Stimulated activated naive CD4-positive, alpha-beta T cell (primary cell): ENCODE measurements at regions not wholly inside any gene's neighbourhood (a gene's known extent, or its start where the extent isn't known, plus 50 kb on each side); places are given as distances from the start of the nearest gene placed in this dataset.

Experiments
- DNase-seq, 6 experiments: peaks; one replicate each; lab custom pipeline; 2025; lab: John Stamatoyannopoulos, UW

DNA sequence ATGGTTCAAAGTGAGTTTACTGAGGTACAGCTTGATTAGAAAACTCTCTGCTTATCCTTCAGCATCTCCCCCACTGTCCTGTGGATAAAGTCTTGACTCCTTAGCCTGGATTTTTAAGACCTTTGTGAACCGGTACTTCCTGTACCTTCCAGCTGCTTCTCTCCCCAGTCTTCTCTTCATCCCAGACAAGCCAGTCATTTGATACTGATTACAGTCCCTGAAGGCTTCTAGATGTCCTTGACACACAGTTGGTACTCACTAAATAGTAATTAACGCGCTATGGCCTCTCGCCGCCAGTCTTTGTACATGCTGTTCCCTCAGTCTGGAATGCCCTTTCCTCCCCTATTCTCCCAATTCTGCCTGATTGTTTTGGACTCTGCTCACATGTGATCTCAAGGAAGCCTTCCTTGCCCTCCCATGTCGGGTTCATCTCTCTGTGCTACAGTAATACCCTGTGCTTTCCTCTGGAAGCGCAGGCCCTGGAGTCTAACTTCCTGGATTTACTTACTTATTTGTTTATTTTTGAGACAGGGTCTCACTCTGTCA, 50.6 kb upstream of the PTGR2 start:
- DNase-seq, result no peak

DNA sequence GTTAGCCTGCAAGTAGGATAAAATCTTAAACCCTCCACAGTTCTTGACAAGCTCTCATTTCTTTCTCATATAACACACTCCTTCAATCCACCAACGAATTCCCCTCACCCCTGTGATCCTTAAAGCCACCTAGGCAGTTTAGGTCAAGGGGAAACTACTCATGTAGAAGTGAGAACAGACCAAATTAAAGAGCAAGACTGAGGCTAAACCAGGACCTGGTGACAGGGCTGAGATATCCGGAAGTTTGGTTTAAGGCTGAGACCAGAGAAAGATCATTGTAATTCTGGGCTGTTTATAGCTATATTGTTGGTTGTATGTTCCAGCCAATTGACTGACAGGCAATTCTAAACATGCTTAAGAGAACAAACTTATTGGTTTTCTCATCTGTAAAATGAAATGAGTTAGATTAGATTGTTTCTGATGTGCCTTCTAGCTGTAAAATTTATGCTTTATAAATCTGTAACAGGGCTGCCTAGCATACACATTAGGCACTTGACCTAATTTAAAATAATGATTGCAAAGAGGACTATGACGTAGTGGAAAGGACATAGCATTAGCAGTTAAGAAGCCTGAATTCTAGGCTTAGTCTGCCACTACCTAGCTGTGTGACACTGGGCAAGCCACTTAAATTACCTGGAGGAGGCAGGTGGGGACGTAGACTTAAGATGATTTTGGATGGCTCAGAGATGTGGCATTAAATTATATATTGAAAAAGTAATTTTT, 53.9 kb upstream of the PTGR2 start:
- no peak for DNase-seq

DNA sequence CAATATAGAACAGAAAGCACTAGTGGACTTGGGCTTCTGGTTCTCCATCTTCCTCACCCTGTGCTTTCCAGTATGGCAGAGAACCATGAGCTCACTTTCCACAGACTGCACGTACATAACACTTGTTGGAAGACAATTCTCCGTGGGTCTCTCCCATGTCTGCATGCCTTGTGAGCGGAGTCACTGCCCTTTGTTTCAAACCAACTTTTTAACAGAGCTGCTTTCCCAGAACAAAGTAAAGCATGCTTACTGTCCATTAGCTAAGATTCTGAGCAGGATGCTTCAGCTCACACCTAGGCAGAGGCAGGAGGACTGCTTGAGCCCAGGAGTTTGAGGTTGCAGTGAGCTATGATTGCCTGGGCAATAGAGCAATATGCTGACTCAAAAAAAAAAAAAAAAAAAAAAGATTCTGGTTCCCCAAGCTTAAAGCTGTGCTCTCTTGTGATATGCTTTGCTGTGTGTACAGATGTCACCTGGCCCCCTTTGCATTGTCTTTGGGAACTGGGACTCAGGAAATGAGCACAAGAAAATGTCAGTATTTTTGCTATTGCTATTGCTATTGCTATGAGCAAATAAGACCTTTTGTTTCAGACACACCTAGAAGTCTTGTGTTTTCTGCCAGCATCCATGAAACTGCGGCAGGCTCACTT, 54.6 kb upstream of the PTGR2 start:
- no peak for DNase-seq

DNA sequence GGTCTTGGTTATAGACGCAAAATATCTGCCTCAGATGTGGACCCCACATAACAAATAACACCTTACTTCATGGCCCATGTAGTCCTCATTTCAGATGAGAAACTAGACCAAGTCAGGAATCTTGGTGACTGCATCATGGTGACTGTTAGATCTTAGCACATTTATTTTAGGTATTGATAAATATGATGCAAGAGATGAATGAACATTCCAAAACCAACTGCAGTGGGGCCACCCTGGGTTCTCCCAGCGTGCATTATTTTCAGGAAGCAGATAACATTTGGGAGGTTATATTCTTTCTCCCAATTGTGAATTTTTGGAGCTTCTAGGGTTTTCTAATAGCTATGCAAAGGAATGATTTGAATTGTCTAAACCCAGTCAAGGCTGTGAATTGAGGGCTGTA, 55.2 kb upstream of the PTGR2 start:
- no peak for DNase-seq

DNA sequence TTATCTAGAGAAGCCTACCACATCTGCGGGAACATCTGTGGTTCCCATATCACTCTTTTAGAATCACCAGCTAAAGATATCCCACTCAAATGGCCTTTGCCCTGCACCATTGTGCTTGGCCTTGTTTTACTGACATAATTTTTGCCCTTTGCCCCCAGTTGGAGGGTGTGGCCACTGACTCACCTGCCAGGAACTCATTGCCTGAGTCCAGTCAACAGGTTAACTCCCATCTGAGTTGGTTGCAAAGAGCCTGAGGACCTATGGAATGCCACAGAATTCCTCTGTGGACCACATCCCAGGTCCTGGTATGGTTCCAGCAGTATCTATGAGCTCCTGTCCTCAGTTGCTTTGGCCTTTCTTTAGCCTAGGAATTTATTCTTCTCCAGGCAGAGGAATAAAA, 55.7 kb upstream of the PTGR2 start:
- no peak for DNase-seq

DNA sequence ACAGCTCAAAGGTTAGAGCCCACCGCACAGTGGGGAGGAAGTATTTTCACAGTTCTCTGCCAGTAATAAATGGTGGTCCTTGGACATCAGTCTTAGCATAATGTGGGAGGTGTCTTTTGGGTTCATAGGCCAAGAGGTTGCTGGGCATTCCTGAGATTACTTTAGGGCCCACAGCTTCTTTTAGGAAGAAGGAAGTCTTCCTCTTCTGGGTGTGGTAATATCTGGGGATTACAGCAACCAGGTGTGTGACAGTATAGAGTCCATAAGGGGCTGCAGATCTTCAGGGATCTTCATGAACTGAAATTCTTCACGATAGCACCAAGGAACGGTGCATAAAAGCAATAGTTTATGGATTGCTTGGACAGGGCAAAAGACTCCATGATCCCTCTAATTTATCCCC, 56.2 kb upstream of the PTGR2 start:
- no peak for DNase-seq

DNA sequence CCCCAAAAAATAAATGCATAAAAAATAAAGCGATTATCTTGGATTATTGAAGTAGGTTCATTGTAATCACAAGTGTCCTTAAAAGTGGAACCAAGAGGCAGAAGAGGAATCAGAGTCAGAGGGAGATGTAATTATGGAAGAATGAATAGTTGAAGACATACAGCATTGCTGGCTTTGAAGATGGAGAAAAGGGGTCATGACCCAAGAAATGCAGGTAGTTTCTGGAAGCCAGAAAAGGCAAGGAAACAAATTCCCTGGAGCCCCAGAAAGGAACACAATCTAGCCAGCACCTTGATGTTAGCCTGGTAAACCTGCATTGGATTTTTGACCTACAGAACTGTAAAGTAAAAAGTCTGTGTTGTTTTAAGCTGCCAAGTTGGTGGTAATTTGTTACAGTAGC, 57.5 kb upstream of the PTGR2 start:
- DNase-seq, result no peak

DNA sequence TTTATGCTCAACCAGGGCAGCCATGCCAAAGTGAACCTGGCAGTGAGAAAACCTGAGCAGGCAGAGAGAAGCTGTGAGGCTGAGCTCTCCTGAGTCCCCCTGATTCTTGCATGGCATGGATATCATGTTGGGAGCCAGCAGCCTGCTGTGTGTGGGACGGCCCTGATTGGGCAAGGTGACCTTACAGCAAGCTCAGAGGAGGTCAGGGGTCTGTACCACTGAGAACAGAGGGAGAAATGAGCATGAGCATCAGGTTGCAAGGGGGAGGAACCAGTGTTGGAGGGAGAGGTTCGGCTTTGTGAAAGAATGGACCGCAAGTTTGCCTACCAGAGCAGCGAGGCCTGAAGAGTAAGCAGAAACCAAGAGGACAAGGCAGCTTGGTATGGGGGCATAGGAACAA, 59.1 kb upstream of the PTGR2 start:
- DNase-seq, result no peak

DNA sequence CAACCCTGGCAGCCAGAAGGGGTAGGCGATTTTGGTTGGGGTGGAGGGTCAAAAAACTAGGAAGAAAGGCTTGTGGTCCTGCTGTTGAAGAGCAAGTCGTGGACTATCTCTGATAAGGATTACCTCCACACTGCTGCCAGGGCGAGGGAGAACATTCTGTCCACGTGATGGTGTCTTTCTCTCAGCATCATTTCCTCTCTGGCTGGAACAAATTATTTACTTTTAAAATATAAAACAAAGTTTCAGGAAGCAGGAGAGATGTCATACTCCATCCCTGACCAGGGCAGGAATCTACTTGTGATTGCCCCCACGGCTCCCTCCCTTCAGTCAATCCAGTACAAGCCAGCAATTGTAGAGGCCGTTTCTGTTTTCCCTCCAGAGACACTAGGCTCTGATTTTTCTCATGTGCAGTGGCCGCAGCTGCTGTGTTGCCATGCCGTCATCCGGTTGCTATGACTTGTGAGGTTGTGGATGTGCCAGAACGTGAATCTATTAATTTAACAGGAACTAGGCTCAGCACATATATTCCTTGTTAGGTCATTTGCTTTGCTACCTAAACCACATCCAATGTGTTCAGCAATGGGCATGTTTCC, 61.5 kb upstream of the PTGR2 start:
- no peak for DNase-seq

DNA sequence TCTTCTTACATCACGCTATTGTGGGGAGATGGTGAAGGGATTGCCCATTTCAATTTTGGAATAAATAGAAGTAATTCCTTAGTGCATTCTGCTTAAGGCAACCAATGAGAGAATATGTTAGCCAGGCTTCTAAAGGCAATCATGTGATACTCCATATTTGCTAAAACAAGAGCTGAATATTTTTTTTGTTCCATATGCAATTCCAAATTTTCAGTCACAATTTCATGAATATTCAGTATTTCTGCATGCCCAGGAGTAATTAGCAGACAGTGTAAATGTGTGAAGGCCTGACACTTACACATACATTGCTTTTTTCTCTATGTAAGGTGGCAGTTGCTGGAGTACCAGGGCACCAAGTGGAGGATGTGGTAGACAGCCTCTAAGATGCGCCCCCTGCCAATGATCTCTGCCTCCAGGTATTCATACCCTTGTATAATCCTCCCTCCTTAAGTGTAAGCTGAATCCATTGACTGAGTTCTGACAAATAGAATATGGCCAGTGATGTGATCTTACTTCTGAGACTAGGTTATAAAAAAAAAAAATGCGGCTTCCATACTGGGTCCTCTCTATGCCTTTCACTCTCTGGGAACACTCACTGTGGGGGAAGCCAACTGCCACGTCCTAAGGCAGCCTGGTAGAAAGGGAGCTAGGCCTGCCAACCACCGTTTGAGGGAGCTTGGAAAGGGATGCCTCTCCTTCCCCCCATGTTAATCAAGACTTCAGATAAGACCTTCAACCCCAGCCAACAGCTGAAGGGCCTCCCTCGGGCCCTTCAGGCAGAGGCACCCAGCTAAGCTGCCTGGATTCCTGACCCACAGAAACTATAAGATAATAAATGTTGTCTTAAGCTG, 62.7 kb upstream of the PTGR2 start:
- DNase-seq, result peak in 1 of 6 experiments; percentile 12

DNA sequence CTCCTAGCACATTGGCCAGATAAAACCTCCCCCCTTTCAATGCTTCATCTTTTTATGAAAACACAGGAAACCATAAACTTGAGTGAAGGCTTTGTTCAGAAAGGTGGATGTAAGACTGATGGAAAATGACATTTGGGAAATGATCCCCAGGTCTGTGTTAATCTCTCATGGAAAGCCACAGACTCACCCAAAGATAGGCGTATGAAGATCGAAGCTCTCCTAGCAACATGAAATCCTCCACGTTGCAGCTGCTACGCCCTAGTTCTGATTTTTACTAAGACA, 63.4 kb upstream of the PTGR2 start:
- DNase-seq, result no peak

DNA sequence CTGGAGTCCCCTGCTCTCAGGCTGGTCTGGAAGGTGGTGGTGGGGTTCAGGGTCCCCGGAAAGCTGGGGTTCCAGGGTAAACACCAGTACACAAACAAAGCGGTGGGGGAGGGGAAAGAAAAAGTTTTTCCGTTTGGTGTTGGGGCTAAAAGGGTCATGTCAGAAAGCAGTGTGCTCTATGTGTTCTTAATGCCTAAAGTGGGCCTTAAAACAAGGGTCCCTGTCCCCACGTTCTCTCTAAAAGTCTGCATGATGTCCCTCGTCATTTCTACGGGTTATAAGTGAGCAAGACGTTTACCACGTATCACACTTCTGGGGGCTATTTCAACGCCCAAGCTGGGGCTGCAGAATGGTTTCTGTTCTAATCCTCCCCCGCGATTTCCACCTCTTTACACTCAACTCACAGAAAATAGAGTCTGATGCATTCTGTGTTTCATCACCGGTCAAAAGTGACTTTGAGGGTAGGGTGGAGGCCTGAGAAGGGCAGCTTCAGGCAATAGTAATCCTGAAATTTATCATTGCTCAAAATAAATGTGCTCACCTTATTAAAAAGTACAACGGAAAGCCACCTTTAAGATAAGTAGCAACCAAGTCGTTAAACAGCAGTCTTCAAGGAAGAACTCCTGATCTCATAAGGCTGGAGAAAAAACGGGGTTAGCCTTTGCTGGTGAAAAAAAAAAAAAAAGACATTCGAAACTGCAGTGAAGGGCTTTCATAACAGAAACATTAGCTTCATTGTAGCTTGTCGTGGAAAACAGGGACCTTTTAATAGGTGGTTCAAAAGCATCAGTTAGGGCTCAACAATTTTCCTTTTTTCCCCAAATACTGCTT, 63.9 kb upstream of the PTGR2 start:
- DNase-seq, result peak in 2 of 6 experiments; percentile 39 to 71

DNA sequence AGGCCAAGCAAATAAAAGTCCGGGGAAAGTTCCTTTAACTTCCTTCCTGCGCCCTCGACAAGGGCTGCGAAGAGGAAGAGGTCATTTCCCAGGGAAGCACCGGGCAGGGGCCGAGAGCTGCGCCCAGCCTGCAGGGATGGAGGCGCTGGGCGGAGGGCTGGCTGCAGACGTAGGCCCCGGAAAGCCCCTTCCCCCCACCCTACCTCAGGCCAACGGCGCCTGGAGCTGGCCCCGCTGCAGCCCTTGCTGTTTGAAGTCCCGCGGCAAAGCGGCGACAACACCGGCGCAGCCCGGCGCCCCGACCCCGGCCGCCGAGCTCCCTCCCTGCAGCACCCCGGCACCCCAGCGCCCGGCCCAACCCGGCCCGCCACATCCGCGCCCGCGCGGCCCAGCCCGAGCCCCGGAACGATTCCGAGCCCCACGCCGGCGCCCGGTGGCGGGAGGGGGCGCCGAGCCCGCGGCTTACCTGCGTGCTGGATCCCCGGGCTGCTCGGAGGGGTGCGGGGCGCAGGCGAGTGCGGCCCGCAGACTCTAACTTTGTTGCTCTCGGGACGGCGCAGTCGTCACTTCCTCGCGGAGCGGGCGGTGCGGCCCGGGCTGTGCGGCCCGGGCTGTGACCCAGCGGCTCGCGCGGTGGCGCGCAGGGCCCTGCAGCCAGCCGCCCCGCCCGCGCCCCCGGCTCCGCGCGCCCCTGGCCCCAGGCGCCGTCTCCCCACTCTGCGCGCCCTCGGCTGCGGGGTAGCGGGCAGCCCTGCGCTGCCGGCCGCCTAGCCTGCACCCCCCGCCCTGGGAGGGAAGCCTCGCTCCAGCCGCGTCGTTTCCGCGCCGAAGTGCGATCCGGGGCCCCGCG, 64.8 kb upstream of the PTGR2 start:
- peak; percentile 51 to 71 (median 58) for DNase-seq

DNA sequence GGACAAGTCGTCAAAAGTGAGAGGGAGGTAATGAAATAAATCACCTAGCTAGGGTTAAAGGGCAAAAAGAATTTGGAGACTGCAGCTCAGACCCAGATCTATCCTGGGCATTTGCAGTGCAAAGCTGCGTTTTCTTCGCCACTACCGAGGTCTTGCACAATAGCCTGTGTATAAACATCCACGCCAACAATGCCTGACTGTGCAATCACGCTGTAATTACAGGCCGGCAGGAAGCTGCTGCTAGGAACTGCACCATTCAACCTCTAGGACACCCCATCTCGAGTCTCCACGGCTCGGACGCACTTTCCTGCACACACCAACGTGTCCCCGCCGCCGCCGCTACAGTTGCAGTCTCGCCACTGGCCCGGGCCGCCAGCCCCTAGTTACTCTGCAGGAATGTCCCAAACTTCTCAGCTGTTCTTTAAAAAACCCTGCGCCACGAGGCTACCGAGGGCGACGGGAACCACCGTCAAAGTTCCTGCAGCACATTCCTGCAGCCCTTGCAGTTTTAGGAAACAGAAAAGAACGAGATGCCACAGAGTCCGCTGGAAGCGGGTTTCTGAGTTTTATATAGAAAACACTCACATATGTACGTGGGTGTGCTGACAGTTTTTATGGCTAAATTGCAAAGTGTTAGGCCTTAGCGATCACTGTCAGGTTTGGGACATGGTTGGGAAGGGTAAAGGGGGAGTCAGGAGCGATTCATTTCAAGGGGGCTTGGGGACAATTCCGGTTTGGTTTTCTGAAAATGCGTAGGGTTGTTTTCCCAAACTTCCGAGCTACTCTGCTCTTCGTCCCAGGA, 65.6 kb upstream of the PTGR2 start:
- DNase-seq, result peak; percentile 36 to 58 (median 48)

DNA sequence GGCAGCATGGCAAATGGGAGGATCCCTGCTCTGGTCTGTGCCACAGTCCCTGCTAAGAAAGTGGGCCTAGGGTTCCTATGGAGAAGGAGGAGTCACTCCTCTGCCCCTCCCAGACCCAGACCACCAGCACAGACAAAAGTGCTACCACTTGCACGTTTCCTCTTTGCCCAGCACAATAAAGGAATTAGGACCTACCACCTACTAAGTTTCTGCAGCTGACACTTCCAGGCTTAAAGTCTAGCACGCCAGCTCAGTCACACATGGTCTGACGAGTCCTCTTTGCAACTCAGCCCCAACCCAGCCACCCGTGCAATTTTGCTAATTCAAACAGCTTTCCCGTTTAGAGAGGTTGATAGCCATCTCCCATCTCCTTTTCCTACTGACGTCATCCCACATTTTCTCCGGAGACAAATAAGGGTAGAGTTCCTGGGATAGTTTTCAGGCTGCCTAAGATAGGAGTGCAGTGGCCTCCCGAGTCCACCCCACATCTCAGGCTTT, 66.2 kb upstream of the PTGR2 start:
- peak in 1 of 6 experiments; percentile 21 for DNase-seq

DNA sequence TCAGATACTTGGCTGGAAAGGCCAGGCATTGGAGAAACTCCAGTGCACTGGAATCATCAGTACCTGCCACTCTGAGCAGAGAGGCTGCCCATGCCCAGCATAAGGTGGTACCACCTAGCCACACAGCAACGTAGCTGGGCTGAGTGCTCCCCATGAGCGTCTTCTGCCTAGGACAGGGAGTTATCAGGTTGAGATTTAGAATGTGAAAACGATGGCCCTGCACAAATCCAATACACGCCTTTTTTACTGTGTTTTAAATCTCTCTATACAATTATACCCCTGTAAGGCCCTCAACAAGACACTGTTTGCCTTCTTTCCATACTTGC, 66.7 kb upstream of the PTGR2 start:
- DNase-seq, result no peak

DNA sequence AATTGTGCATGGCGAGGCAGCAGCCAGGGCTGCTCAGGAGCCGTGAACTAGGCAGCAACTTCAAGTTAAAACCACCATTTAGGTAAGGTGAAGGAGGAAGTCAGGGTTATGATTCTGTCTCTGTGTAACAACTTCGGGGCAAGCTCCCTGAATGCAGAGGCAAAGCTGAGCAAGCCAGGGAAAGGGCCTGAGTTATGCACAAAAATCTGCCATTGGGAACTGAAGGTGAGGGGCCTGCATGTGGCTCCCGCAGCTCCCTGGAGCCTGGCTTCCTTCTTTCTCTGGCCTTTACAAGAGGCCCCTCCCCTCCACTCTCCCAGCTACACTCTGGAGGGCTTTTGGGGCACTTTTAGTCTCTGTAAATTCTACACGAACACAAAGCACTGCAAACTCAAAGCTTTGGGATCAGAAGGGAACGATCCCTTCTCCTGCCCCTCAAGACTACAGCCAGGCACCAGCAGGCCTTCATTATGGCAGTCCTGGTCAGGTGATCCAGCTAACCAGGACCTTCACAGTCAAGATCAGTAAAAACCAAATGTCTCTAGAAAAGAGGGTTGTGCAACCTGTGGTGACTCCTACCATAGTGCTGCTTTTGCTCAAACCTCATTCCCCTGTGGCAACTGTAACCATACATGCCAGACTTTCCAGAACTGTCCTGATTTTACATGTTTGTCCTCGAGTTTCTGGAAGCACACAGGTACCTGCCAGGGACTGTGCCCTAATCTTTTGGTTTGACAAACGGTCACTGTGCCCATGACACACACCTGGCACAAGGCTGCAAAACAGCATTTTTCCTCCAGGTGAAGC, 67.2 kb upstream of the PTGR2 start:
- DNase-seq, result peak in 1 of 6 experiments; percentile 19

DNA sequence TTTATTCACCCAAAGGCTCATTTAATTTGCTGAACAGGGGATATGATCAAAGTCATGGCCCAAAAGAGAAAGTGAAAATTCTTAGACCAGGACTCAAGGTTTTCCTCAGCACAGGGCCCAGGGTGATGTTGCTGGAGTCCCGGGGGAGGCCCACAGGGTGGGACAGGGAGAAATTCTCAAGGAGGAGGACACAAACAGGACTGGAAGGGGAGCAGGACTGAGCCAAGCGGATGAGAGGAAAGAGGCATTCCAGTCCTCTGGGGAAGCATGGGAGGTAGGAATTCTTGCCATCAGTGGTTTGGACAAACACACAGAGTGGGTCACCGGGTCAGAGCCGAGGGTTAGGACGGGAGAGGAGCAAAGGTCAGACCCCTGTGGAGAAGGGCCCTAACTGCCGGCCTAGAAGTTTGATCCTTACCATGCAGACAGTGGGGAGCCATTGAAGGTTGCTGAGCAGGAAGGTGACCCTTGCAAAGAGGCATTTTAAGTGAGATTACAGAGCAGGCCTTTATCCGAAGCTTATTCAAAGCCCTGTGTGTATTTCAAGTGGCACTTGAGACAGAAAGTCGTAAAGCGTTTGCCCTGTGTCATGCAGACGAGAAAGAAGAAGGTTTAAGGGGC, 68.4 kb upstream of the PTGR2 start:
- no peak for DNase-seq
